Stimulated activated CD4-positive, alpha-beta T cell treated with anti-CD3 and anti-CD28 coated beads, TNF-alpha, amount 100 ng/mL, for 48 hours (primary cell): ENCODE measurements at regions not wholly inside any gene's neighbourhood (a gene's known extent, or its start where the extent isn't known, plus 50 kb on each side); places are given as distances from the start of the nearest gene placed in this dataset.
"Not testable (repeated sequence)": the region's sequence is repeated elsewhere in the genome, so short reads cannot be mapped to it uniquely, and the experiment has no call there.

Experiments
- DNase-seq, 3 donors: peaks; one replicate each; pipeline ENCODE4 v3.0.0-alpha.2; 2020; ENCODE audit warnings: low read depth in 3 of 3

DNA sequence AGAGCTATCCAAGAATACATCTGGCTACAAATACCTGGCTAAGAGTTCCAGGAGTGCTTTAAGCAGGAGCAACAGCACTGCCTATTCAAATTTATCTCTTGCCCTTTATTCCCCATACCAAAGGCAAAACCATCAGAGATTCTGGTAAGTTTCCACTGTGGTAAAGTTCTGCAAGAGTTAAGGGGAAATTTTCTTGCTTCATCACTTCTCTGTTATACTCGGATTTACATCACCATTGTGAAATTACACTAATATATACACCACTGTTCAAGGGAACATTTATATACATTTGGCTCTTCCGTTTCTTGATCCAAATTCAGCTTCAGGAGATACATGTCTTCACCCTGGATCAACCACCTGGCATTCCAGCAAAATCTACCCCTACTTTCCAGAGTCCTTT, 70.8 kb upstream of the PTPN13 start:
- DNase-seq = no peak

DNA sequence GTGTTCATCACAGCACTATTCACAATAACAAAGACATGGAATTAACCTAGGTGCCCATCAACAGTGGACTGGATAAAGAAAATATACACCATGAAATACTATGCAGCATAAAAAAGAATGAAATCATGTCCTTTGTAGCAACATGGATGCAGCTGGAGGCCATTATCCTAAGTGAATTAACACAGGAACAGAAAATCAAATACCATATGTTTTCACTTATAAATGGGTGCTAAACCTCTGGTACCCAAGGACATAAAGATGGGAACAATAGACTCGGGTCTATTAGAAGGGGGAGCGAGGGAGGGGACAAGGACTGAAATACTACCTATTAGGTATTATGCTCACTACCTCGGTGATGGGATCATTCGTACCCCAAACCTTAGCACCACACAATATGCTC, 66.4 kb upstream of the PTPN13 start:
- DNase-seq = not testable (repeated sequence)

DNA sequence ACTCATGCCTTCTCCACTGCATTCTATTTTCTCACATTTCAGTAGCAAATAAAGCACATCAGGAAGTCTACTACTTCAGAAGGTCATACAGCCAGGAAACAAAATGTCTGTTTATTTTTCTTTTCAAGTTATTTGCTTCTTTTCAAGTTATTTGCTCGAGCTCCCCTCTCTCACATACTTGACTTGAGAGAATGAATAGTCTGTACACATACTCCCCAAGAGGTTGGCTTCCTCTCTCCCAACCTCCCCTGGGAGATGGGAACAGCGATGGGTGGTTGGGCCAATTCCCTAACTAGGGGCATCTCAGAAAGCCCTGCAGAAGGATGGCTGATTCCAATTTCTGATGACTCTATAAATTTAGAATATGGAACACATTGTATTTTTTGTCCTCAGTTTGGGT, 64.7 kb upstream of the PTPN13 start:
- DNase-seq = no peak

DNA sequence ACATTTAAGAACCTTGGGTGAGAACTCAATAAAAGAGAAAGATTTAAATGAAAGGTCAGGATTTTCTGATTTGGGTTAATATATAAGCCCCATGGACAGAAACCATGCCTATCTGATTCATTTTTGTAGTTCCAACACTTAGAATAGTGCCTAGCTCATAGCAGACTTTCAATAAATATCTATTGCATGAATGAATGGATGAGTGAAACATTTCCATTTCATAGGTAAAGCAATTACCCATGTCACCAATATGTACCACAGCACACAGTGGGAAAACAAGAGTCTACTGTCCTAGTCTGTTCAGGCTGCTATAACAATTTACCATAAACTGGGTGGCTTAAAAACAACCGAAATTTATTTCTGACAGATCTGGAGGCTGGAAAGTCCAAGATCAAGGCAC, 63.9 kb upstream of the PTPN13 start:
- no peak for DNase-seq

DNA sequence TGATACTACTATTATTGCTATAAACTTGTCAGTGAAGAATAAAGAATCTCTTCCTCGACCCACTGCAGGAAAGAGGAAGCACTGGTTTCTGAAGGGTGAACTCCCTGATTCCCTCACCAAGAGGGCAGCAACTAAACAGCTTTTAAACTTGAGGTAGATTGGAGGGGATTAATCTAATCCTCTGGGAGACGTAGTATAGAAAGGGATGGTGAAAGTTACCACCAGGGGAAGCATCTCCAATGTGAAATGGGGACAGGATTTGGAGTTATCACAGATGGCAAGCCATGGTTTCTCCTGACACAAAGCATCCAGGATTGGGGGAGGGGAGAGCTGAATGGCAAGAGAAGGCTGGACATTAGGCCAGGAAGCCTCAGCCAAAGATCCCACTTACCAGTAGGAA, 62.7 kb upstream of the PTPN13 start:
- DNase-seq = no peak

DNA sequence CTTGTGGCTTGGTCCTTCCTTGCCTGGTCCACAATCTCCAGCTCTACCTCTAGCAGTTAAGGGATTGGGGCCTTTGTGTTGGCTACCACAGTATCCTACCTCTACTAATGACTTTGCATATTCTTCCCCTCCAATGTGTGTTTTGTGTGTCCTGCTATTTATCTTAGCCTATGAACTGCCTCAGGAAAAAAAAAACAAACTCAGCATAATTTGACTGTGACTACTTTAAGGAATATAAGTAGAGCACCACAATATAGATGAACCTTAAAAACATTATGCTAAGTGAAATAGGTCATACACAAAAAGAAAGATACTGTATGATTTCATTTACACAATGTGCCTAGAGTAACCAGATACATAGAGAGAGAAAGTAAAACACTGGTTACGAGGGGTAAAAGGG, 61.3 kb upstream of the PTPN13 start:
- DNase-seq = no peak

DNA sequence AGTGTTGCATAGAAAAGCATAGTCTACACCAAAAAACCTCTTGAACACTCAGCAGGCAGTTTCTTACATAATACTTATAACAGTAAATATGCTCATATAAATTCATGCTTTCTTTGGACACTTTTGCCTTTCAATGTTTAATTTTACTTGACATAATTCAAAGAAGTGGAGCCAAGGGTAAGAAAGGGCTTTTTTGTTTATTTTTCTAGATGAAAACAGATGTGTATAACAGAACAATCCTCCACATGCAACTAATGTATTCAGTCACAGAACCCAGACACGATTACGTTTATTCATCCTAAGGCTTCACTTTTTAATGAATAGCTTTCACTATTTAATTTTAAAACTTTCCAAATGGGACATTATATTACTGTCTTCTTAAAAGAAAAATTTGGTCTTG, 58.0 kb upstream of the PTPN13 start:
- DNase-seq = no peak

DNA sequence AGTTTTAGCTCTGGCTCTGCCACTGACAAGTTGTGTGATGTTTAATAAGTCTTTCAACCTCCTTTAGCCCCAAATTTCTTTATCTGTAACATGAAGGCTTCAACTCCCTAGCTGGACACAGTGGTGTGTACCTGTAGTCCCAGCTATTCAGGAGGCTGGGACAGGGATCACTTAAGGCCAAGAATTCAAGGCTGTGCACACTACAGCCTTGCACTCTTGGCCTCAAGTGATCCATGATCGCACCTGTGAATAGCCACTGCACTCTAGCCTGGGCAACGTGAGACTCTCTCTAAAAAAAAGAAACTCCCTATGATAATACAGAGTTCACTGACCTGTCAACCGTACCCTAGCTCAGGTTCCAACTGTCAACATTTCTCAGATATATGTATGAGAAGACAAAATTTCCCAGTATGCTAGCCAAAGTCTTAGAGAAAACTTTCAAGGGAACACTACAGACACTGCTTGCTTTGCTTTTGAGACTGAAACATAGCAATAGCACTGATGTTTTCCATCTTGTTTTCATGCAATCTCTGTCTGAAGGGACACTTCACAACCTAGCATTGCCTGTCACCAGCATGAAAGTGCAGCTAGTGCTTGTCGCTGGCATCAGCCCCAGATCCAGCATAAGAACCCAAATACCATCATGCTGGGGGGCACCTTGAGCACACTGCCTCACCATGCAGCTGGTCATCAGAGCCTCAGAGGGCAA, 51.6 kb upstream of the PTPN13 start:
- DNase-seq = no peak

DNA sequence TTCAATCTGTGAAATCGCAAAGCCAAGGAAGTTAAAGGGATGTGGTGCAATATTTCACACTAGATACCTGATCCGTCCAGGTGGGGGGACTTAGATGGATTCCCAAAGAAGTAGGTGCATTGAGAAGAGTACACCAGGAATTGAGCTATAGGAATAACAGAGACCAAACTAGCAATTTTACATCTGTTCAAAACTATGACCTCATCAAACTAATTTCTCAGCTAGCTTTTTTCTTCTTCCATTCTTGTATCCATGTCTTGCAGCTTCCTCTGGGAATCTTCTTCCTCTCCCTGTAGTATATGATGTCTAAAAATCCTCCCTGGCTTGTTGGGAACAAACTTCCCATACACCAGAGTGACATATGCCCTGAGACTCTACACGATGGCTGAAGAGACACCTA, 51.0 kb upstream of the PTPN13 start:
- no peak for DNase-seq

DNA sequence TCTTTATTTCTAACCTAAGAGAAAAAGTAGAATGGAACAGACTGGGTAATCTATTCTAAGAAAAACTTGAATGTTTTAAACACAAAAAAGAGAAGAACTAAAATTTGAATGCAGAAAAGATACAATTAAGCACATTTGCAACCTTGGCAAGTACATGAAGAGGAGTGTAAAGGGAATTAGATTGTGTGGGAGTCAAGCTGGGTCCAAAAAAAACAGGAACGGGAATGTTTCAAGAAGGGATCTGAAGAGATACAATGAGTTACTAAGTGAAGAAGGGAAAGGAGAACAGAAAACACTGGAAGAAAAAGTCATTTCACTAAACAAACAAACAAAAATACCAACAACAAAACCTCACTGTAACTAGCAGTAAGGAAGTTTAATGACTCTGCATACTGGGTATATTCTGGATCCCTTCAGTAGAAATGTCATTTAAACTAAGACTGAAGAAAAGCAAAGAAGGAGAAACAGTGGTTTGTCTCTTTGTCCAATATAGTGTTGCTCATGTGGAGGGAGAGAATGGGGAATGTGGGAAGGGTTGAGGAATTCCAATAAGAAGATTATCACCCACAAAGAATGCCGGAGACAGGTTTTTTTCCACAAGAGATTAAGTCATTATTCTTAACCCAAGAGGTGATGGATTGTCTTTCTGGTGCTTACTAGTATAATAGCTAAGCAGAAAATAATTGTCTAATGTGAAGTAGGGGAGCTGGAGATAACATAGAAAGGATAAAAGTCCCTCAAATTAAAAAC, 50.4 kb upstream of the PTPN13 start:
- DNase-seq = no peak

DNA sequence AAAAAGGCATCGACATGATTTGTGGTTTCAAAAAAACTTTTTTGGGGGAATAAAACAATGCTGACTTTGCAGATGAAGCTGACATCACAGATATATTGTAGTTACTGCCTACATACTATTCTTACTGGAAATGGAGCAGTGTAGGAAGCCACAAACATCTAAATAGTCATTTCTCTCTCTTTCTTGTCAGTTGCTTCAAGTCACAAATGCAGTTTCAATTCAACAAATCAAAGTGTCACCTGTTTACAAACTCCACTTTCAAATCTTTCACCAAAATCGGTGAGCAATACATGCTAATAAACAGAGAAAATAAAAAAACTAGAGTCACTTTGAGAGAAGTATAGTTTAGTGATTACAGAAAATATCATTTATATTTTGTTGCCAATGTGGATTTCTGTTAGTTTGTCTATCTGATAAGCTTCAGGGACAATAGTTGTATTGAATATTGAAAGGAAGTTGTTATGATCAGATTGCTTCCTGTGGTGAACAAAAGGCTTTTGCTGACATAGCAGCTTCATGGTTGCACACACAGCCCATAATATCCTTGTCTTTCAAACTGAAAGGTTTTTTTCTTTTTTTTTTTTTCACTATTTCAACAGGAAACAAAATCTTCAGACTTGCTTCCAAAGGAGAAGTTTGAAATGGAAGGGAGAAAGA, 49.7 kb upstream of the PTPN13 start:
- DNase-seq = no peak
